HG03469 (cell line): ENCODE measurements at regions not wholly inside any gene's neighbourhood (a gene's known extent, or its start where the extent isn't known, plus 50 kb on each side); places are given as distances from the start of the nearest gene placed in this dataset.
A peak's percentile ranks its signal among the peaks of the same experiment; 100 is the strongest.

ENCODE experiments used
- ATAC-seq: cut with Tn5 transposase; IDR thresholded peaks from one replicate; pipeline ENCODE4 v1.9.1; 2021; ENCODE audit warnings: mild to moderate bottlenecking, moderate library complexity, moderate number of reproducible peaks; ENCODE audit not compliant: unreplicated experiment

DNA sequence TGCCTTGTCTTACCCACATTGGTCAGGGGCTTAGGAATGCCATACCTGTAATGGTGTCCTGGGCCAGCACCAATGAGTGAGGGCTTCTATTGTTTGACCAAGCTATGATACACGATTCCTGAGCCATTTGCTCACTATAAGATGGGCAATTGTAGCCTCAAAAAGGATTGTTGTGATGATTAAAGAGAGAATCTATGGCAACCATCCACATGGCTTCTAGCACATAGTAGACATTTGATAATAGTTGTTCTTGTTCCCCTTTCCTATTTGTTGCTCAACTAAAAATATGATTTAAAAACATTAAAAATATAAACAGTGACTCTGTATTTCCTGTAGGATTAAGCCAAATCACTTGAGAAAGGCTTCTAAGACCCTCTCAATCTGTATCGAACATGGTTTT lies 366.1 kb downstream of the PCNX1 start:
- ATAC-seq: no peak

DNA sequence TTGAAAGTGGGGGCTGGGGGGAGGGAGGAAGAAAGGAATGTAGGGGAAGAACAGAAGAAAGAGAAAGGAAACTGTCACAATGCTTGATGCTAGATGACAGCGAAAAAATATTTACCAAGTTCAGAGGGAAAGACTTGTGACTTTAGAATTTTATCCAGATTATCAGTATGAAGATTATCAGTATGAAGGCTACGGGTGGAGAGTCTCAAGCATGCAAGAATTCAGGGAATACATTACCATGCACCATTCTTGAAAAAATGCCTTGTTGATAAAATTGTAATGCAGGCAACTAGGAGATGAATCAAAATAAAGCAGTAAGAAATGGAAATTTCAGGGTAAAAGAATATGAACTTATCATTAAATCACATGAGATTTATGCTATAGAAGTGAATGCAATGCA lies 376.8 kb downstream of the PCNX1 start:
- no peak for ATAC-seq

DNA sequence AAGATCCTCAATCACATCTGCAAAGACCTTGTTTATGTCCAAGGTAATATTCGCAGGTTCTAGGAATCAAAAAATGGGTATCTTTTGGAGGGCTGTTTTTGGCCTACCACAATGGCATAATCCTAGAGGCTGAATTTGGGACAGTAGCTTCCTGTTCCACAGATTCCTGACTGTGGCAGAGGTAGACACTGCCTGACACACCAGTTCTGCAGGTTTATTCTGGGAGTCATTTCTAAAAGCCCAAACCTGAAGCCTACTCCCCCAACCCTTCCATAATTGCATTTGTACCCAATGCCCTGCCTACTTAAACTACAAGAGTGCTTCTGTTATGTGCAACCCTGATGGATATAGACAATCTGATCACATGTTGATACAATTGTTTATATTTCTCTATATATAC lies 378.9 kb downstream of the PCNX1 start:
- ATAC-seq: no peak

DNA sequence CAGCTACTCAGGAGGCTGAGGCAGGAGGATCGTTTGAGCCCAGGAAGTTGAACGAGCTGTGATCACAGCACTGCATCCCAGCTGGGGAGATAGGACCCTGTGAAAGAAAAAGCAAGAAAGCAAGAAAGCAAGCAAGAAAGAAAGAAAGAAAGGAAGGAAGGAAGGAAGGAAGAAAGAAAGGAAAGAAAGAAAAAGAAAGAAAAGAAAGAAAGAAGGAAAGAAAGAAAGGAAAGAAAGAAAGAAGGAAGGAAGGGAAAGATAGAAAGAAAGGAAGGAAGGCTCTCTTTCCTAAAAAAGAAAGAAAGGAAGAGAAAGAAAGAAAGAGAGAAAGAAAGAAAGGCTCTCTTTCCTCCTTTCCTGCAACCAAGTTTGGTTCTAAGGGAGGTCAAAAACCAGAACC lies 380.3 kb downstream of the PCNX1 start:
- ATAC-seq: no peak

DNA sequence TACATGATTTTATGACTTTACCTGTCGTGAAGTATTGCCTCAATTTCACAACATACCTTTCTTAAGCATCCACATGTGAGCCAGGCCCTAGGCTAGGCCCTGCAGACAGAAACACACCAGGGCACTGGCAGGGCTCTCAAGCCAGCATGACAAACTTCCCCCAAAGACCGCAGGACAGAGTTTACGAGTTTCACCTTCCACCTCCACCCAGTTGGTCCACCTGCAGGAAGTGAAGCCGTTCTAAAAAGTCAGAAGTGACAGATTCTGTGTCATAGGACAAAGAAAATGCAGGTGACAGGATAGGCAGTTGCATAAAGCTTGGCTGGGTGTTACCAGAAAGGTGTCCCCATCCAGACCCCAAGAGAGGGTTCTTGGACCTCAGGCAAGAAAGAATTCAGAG lies 382.3 kb downstream of the PCNX1 start:
- ATAC-seq: no peak

DNA sequence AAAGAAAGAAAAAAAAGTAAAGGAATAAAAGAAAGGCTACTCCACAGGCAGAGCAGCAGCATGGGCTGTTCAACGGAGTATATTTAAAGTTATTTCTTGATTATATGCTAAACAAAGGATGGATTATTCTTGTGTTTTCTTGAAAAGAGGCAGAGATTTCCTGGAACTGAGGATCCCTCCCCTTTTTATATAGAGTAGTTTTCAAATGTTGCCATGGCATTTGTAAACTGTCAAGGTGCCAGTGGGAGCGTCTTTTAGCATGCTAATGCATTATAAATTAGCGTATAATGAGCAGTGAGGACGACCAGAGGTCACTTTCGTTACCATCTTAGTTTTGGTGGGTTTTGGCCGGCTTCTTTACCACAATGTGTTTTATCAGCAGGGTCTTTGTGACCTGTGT lies 383.0 kb downstream of the PCNX1 start:
- no peak for ATAC-seq

DNA sequence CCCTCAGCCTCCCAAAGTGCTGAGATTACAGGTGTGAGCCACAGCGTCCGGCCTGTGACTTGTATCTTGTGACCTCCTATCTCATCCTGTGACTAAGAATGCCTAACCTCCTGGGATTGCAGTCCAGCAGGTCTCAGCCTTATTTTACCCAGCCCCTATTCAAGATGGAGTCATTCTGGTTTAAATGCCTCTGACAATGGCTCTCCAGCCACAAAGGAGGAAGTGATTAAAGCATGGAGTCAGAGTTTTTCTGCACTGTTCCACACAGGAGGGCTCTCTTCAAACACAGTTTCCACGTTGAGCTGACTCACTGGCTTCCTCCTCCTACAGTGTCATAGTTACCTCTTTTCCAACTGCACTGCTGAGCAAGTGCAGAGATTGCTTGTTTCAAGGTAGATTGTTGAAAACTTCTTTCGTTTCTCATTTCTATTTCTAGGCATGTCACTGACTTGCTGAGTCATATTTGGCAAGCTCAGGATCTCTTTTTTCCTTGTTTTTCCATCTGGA lies 383.8 kb downstream of the PCNX1 start:
- ATAC-seq: no peak

DNA sequence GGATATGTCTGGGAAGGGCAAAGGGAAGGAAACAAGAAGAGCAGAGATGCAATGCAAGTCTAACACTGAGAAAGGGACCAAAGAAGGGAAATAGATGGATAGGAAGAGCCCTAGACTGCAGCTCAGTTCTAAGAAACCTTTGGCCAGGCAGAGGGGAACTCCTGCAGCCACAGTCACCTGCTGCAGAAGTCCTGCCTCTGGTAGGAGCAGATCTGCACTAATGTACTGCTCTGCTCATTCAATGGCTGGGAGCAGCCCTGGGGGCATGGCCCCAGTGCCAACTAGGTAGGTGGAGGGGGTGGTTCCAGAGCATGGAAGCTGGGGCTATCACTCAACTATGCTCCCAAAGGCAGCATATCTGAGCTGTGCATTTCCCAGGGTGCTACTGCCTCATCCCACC lies 388.9 kb downstream of the PCNX1 start:
- ATAC-seq: no peak

DNA sequence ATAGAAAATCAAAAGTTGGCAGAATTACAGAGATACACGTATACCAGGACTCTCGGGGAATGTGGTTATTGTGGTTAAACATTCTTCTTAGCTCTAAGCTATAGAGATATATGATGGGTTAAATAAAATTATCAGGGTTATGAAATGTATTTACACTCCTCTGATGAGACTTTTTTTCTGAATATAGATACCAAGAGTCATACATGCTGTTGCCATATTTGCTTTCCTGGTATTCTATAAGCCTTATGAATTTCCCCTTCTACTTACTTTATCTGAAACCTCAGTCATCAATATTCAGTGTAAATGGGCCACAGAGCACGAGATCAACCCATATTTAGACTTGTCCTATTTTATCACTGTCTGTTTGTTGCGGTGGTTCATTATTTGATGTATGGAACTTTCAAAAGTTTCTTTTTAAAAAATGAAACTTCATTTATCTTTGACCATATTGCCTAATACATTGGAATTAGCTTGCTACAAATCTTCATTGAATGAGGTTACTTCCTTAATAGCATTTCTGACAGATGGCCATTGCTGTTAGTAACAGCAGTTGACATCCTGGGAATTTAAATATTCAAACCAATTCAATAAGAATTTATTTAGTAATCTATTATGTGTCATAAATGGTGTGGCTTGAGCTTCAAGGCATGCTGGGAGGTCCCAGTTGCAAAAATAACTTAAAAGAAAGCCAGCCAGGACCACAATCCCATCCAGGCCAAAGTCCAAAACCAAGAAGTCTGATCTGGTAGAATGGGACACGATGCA lies 393.5 kb downstream of the PCNX1 start:
- no peak for ATAC-seq

DNA sequence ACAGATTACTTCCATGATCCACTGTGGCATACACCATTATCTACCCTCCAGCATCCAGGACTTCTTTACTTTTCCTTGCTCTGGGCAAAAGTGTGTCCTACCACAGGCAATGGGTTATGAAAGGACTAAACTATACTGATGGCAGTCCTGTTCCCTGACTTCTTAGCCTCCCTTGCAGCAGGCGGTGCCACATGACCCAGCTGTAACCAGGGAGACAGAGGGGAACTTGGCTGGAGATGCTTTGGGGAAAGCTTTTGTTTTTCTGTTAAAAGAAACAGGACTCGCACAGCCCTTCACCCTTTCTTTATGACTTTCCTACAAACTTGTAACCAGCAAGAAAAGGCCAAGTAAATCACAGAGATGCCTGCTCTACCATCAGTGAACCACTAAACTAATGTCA lies 394.4 kb downstream of the PCNX1 start:
- no peak for ATAC-seq

DNA sequence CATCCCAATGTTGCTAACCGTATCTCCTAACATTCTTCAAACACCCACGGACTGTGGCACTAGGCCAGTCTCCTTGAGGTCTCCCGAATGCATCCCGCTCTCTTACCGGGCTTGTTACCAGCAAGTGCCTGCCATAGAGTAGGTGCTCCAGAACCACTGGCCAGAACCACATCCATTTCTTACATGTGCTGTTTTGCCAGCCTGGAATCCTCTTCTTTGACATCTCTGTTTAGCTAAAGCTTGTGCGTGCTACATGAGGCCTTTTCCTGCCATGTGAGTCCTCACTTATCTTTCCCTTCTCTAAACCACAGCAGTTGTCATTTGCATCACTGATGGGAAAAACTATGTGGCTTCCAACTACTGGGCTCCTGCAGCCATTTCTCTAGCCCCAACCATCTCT lies 397.4 kb downstream of the PCNX1 start:
- no peak for ATAC-seq

DNA sequence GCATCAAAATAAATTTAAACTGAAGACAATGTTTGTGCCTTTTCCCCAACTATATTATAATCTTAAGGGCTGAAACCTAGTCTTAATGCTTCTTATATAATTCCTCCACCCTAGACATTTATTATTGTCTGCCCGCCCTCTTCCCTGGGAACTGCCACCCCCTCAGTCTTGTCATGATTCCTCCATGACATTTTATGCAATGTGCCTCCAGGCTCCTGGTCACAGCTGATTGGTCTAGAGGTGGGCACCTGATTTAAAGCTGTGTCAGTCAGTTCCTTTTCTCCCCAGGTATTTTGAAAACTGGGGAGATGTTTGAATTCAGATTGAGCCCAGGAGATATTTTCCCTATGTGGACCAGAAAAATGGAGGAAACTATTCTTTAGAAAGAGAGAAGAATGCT lies 401.4 kb downstream of the PCNX1 start:
- no peak for ATAC-seq

DNA sequence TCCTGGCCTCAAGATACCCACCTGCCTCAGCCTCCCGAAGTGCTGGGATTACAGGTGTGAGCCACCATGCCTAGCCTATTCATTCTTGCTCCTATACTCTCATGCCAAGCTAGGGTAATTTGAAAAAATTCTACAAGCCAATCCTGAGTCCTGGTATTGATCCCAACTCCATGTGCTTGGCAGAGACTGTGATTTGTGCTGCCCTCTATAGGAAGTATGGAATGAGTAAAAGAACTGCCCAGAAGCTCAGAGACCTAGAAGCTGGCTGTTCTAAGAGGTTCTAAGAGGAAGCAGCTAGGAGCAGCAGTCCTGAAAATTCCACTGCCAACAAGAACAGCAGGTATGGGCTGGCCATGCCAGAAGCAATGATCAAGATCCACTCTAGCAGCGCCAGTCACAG lies 402.5 kb downstream of the PCNX1 start:
- ATAC-seq: no peak

DNA sequence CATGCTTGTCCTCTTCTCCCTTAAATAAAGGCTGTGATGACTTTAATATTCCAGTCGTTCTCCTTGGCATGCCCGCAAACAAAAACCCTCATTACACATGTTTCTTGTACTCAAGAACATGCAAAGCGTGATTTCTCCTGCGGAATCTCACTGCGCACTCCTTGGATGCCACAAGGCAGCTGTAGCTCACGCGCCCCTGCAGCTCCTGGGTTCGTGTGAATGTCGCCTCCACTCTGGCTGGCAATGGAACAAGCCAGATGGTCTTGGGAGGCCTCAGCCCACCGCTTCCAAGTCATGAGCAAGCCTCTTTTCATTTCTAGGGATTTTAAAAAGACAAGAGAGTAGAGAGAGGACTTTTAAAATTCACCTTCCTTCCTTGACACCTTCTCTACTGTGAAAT lies 403.8 kb downstream of the PCNX1 start:
- no peak for ATAC-seq

DNA sequence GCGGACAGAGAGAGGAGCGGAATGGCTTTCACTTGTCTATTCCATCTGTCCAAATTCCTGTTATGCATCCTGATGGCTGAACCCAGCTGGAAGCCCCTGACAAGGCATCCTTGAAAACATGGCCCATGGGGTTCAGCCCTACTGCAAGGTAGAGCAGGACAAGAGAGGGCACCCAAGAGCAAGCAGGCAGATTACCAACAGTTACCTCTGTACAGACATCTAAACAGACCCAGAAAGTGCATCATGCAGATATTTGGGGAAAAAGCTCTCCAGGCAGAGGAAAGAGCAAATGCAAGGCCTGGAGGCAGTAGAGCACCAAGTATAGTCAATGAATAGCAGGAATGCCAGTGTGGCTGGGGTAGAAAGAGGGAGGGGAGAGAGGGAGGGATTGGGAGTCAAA lies 407.5 kb downstream of the PCNX1 start:
- ATAC-seq: no peak

DNA sequence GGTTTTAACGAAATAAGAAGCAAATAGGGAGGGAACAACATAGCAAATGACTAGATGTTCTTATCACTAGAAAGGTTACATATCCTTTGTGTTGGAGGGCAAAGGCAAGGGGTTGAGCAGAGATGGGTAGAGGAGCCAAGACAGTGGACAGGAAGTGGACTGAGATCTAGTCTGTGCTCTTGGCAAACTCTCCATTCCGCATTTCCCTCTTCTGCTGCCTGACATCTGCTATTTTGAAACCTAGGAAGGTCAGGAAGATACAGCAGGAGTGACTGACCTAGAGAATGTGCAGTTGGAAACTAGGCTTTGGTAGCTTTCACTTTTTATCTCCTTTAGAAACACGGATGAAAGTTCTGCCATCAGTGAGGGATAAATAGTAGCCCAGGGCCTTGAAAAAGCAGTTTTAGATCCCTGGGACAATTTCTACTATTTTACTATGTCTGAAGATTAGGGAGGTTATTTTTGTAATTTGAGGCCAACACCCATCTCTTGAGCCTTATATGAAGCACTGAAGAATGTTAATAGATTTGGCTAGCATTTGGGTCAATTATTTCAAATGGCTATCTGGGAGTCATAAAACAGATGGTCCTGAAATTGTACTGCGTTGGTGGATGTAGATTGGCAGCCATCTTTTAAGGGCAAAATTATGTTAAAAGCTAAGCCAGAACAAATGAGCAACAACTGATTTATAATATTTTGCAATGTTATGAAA lies 410.3 kb downstream of the PCNX1 start:
- ATAC-seq: no peak

DNA sequence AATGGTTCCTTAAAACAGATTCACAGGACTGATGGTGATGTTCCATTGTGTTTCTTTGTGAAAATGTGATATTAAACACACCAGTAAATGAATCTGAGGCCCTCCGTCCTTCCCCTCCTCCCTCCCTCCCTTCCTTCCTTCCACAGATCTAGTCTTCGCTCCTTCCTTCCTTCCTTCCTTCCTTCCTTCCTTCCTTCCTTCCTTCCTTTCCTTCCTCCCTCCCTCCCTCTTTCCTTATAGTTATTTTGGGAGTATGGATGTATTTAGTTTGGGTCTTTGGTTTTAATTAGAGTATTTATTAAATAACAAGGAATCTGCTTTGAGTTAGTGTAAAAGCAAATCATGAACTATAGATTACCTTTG lies 410.8 kb downstream of the PCNX1 start:
- ATAC-seq: no peak

DNA sequence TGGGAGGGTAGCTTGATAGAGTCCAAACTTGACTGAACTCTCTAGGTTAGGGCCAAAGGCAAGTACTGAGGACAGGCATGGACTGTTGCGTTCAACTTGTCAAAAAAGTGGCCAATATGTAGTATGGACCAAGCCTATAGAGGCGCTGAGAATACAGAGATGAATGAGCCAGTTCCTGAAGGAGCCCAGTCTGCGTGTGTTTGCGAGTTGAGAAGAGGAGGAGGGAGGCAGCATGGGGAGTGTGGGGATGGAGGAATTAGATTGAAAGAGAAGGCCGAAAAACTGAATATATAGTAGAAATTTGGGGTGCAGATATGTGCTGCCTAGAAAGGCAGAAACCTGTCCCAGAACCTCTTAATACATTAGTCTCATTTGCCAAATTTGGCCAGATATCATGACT lies 412.4 kb downstream of the PCNX1 start:
- ATAC-seq: no peak

DNA sequence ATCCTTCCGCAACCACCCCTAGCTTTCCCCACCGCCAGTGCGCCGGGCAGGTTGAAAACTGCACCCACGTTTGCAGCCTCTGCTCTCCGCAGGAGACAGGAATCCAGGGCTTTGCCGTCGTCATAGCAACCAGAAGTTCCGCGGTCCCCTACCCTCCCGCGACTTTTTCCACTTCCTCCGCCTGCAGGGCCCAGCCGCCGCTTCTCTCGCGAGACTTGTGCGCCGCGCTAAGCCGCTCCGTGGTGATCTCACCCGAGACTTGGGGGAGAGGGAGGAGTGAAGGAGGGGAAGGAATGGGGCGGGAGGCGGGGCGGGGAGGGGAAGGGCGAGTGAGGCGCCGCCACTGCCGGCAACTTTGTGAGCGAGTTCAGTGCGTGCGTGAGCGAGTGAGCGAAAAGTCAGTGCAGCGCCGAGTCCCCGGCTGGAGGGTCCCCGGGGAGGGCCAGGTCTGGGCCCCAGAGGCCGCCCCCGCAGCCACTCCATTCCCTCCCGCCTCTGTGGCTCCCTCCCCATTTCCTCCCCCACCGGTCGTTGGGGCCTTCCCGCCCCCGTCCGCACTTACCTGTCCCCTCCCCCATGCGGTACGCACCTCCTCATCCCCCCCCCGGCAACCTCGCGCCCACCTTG lies 413.0 kb downstream of the PCNX1 start, which contains the start of gene SIPA1L1:
Gene SIPA1L1 (plus strand): TSS at position 370 of the 627 bp plus-strand sequence.
- ATAC-seq: peak; percentile 55

DNA sequence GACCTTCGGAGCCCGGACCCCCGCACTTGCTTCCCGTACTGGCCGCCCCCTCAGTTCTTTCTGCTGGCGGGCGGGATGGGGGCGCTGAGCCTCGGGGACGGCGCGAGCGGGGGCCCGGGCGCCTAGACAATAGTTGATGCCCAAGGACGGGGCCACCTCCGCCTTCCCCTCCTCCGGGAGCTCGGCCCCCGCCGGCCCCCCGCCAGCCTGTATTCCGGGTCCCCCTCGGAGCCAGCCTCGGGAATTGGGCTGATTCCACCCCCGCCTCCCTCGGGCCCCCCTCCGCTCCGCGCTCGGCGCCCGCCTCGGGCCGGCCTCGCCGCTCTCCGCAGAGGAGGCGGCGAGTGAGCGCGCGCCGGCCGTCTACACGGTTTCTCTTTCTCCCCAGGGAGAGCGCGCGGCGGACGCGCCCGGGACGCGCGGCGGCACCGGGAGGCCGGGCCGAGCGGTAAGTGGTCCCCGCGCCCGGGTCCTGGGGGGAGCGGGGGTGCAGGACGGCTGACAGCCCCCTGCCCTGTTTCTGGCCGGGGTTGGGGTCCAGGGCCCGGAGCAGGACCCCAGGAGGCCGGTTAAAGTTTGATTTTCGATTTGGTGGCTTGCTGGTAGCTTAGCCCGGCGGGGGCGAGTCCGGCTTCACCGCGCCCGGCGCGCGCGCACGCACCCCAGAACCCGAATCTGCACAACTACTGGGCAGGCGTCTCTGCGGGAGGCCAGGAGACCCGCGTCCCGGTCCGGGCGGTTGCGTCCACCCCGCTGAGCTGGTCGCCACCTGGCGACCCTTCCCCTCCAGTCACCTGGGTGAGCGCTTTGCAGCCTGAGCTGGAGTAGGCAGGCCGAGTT lies 413.7 kb downstream of the PCNX1 start:
- no peak for ATAC-seq
